WTC11 (cell line): ENCODE measurements at regions not wholly inside any gene's neighbourhood (a gene's known extent, or its start where the extent isn't known, plus 50 kb on each side); places are given as distances from the start of the nearest gene placed in this dataset.

ENCODE experiments used
- ATAC-seq: fragments of 200-7000 bp; cut with Tn5 transposase; 2 replicates; pipeline ENCODE4 v1.10.0; 2021; ENCODE audit warnings: mild to moderate bottlenecking, moderate library complexity
- CTCF ChIA-PET: fragments of 300-600 bp; sonication (Branson Sonifier 250); formaldehyde crosslinking; loops from one replicate; lab custom pipeline; 2021; ENCODE audit warnings: antibody characterized with exemption; lab: Charles Lee
- POLR2A ChIA-PET: fragments of 350-600 bp; sonication (Branson Sonifier 250); formaldehyde crosslinking; loops from one replicate; lab custom pipeline; 2021; ENCODE audit warnings: antibody characterized with exemption; lab: Charles Lee
- DNase-seq: peaks from one replicate; pipeline ENCODE4 v3.0.0; 2021; ENCODE audit warnings: low spot score
- H3K27ac Mint-ChIP-seq: 2 replicates; pipeline ENCODE4 v1.8.0; 2021; ENCODE audit warnings: mixed read lengths
- H3K27me3 Mint-ChIP-seq: 2 replicates; pipeline ENCODE4 v1.8.0; 2021; ENCODE audit warnings: low read depth, mild to moderate bottlenecking, moderate library complexity, mixed read lengths
- H3K36me3 Mint-ChIP-seq: 2 replicates; pipeline ENCODE4 v1.8.0; 2021; ENCODE audit warnings: mixed read lengths
- H3K4me1 Mint-ChIP-seq: 2 replicates; pipeline ENCODE4 v1.8.0; 2022; ENCODE audit warnings: mixed read lengths
- H3K4me3 Mint-ChIP-seq: 2 replicates; pipeline ENCODE4 v1.8.0; 2021; ENCODE audit warnings: mild to moderate bottlenecking, moderate library complexity, mixed read lengths
- H3K9me3 Mint-ChIP-seq: 2 replicates; pipeline ENCODE4 v1.8.0; 2021; ENCODE audit warnings: mixed read lengths
- ATF6 ChIP-seq: sonication (generic); formaldehyde crosslinking; IDR thresholded peaks from 2 replicates; pipeline ENCODE4 v1.8.1; 2023; ENCODE audit warnings: mild to moderate bottlenecking, missing genetic modification reagents
- CREM ChIP-seq: sonication (generic); formaldehyde crosslinking; IDR thresholded peaks from 2 replicates; pipeline ENCODE4 v1.8.1; 2022; ENCODE audit warnings: mild to moderate bottlenecking, missing genetic modification reagents, moderate library complexity
- ELF4 ChIP-seq: sonication (generic); formaldehyde crosslinking; IDR thresholded peaks from 2 replicates; pipeline ENCODE4 v1.8.1; 2022; ENCODE audit warnings: low read depth, mild to moderate bottlenecking, moderate library complexity, missing genetic modification reagents
- GABPB1 ChIP-seq: sonication (generic); formaldehyde crosslinking; IDR thresholded peaks from 2 replicates; pipeline ENCODE4 v1.8.1; 2023; ENCODE audit warnings: mild to moderate bottlenecking, missing genetic modification reagents
- GTF2I ChIP-seq: fragments of 250-450 bp; sonication (Bioruptor Pico); conservative IDR thresholded peaks from 2 replicates; pipeline ENCODE4 v1.4.0; 2021; ENCODE audit warnings: mild to moderate bottlenecking
- MAX ChIP-seq: sonication (generic); formaldehyde crosslinking; IDR thresholded peaks from 2 replicates; pipeline ENCODE4 v1.8.0; 2022; ENCODE audit warnings: mild to moderate bottlenecking, missing genetic modification reagents
- MLX ChIP-seq: sonication (generic); formaldehyde crosslinking; IDR thresholded peaks from 2 replicates; pipeline ENCODE4 v1.8.1; 2023; ENCODE audit warnings: mild to moderate bottlenecking, missing genetic modification reagents, moderate library complexity
- MYBL2 ChIP-seq: sonication (generic); formaldehyde crosslinking; IDR thresholded peaks from 2 replicates; pipeline ENCODE4 v1.8.1; 2023; ENCODE audit warnings: mild to moderate bottlenecking, moderate library complexity, missing genetic modification reagents
- NFYB ChIP-seq: sonication (generic); formaldehyde crosslinking; conservative IDR thresholded peaks from 2 replicates; pipeline ENCODE4 v1.8.0; 2022; ENCODE audit warnings: low read depth, missing genetic modification reagents
- RELA ChIP-seq: sonication (generic); formaldehyde crosslinking; IDR thresholded peaks from 2 replicates; pipeline ENCODE4 v1.8.1; 2022; ENCODE audit warnings: missing genetic modification reagents, mild to moderate bottlenecking, borderline replicate concordance
- RORB ChIP-seq: fragments of 250-450 bp; sonication (Bioruptor Pico); IDR thresholded peaks from 2 replicates; pipeline ENCODE4 v1.9.0; 2021; ENCODE audit warnings: mild to moderate bottlenecking
- SMAD4 ChIP-seq: sonication (generic); formaldehyde crosslinking; IDR thresholded peaks from 2 replicates; pipeline ENCODE4 v1.8.0; 2022; ENCODE audit warnings: mild to moderate bottlenecking, missing genetic modification reagents
- ZNF219 ChIP-seq: sonication (generic); formaldehyde crosslinking; IDR thresholded peaks from 2 replicates; pipeline ENCODE4 v1.8.0; 2023; ENCODE audit warnings: missing genetic modification reagents, mild to moderate bottlenecking, borderline replicate concordance
- ZNF232 ChIP-seq: sonication (generic); formaldehyde crosslinking; IDR thresholded peaks from 2 replicates; pipeline ENCODE4 v1.8.0; 2022; ENCODE audit warnings: mild to moderate bottlenecking, missing genetic modification reagents
- ZNF416 ChIP-seq: fragments of 250-450 bp; sonication (Bioruptor Pico); IDR thresholded peaks from 2 replicates; pipeline ENCODE4 v1.9.0; 2021; ENCODE audit warnings: mild to moderate bottlenecking, inconsistent platforms
- TF ChIP-seq, protein P1 (sequence below): sonication (generic); formaldehyde crosslinking; IDR thresholded peaks from 2 replicates; pipeline ENCODE4 v1.8.1; 2023; ENCODE audit warnings: mild to moderate bottlenecking, missing genetic modification reagents, moderate library complexity
- TF ChIP-seq, protein P2 (sequence below): sonication (generic); formaldehyde crosslinking; IDR thresholded peaks from 2 replicates; pipeline ENCODE4 v1.8.0; 2022; ENCODE audit warnings: missing genetic modification reagents
- TF ChIP-seq, protein P3 (sequence below): sonication (generic); formaldehyde crosslinking; IDR thresholded peaks from 2 replicates; pipeline ENCODE4 v1.8.1; 2022; ENCODE audit warnings: missing genetic modification reagents, borderline replicate concordance

- TF ChIP-seq NFYB (no peak), ZNF219 (no peak)
- H3K27me3 Mint-ChIP-seq: no peaks in the 10 kb centered on the region
- no peaks in the 10 kb centered on the region for H3K36me3 Mint-ChIP-seq
Measured at GRCh38 chr5:51650824-51651223, 267.6 kb downstream of the ISL1 start.

GRCh38 chr5:51651476-51651875 lies 268.2 kb downstream of the ISL1 start:
- Mint-ChIP-seq H3K4me3 (no peak overlapping the region), H3K27me3 (no peaks in the 10 kb centered on the region), H3K36me3 (no peaks in the 10 kb centered on the region), H3K27ac (no peak overlapping the region), H3K9me3 (peaks cover 9% of the 10 kb centered on the region), H3K4me1 (peaks cover 5% of the 10 kb centered on the region)
- no peak for TF ChIP-seq ZNF416 (CRISPR knock-in tag)
- TF ChIP-seq, protein P1, sequence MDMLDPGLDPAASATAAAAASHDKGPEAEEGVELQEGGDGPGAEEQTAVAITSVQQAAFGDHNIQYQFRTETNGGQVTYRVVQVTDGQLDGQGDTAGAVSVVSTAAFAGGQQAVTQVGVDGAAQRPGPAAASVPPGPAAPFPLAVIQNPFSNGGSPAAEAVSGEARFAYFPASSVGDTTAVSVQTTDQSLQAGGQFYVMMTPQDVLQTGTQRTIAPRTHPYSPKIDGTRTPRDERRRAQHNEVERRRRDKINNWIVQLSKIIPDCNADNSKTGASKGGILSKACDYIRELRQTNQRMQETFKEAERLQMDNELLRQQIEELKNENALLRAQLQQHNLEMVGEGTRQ (CRISPR knock-in tag): no peak
- no peak for TF ChIP-seq ZNF219
- no peak for TF ChIP-seq ZNF232 (CRISPR knock-in tag)
- no peak for TF ChIP-seq MYBL2 (CRISPR knock-in tag)
- TF ChIP-seq MAX (CRISPR knock-in tag): no peak
- no peak for TF ChIP-seq RORB (CRISPR knock-in tag)
- TF ChIP-seq GTF2I (CRISPR knock-in tag): no peak
- TF ChIP-seq, protein P2, sequence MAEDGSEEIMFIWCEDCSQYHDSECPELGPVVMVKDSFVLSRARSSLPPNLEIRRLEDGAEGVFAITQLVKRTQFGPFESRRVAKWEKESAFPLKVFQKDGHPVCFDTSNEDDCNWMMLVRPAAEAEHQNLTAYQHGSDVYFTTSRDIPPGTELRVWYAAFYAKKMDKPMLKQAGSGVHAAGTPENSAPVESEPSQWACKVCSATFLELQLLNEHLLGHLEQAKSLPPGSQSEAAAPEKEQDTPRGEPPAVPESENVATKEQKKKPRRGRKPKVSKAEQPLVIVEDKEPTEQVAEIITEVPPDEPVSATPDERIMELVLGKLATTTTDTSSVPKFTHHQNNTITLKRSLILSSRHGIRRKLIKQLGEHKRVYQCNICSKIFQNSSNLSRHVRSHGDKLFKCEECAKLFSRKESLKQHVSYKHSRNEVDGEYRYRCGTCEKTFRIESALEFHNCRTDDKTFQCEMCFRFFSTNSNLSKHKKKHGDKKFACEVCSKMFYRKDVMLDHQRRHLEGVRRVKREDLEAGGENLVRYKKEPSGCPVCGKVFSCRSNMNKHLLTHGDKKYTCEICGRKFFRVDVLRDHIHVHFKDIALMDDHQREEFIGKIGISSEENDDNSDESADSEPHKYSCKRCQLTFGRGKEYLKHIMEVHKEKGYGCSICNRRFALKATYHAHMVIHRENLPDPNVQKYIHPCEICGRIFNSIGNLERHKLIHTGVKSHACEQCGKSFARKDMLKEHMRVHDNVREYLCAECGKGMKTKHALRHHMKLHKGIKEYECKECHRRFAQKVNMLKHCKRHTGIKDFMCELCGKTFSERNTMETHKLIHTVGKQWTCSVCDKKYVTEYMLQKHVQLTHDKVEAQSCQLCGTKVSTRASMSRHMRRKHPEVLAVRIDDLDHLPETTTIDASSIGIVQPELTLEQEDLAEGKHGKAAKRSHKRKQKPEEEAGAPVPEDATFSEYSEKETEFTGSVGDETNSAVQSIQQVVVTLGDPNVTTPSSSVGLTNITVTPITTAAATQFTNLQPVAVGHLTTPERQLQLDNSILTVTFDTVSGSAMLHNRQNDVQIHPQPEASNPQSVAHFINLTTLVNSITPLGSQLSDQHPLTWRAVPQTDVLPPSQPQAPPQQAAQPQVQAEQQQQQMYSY (CRISPR knock-in tag): no peak
- no peak for TF ChIP-seq MLX (CRISPR knock-in tag)
- TF ChIP-seq, protein P3, sequence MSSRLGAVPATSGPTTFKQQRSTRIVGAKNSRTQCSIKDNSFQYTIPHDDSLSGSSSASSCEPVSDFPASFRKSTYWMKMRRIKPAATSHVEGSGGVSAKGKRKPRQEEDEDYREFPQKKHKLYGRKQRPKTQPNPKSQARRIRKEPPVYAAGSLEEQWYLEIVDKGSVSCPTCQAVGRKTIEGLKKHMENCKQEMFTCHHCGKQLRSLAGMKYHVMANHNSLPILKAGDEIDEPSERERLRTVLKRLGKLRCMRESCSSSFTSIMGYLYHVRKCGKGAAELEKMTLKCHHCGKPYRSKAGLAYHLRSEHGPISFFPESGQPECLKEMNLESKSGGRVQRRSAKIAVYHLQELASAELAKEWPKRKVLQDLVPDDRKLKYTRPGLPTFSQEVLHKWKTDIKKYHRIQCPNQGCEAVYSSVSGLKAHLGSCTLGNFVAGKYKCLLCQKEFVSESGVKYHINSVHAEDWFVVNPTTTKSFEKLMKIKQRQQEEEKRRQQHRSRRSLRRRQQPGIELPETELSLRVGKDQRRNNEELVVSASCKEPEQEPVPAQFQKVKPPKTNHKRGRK (CRISPR knock-in tag): no peak
- TF ChIP-seq GABPB1: no peak
- TF ChIP-seq ATF6 (CRISPR knock-in tag): no peak
- TF ChIP-seq RELA (CRISPR knock-in tag): no peak
- no peak for TF ChIP-seq SMAD4 (CRISPR knock-in tag)
- TF ChIP-seq ELF4 (CRISPR knock-in tag): no peak
- TF ChIP-seq CREM (CRISPR knock-in tag): no peak
- DNase-seq (no peak), ATAC-seq (no peak)
- ChIA-PET POLR2A (no interaction called here), CTCF (no interaction called here)

More at GRCh38 chr5:51650824-51651223, 267.6 kb downstream of the ISL1 start:
- H3K4me1 Mint-ChIP-seq: peaks cover 5% of the 10 kb centered on the region
- H3K4me3 Mint-ChIP-seq: no peak overlapping the region
- ChIA-PET CTCF (no interaction called here), POLR2A (no interaction called here)
- DNase-seq (no peak), ATAC-seq (no peak)
- H3K27ac Mint-ChIP-seq: no peak overlapping the region
- H3K9me3 Mint-ChIP-seq: peaks cover 10% of the 10 kb centered on the region
